ENCODE measurements at regions not wholly inside any gene's neighbourhood (a gene's known extent, or its start where the extent isn't known, plus 50 kb on each side); places are given as distances from the start of the nearest gene placed in this dataset.

GRCh38 chr12:89960011-89960507, 251.4 kb upstream of the ATP2B1 start:
- TF ChIP-seq EP300 (IDR thresholded peaks at IDR 0.05), result no peak
- no peak for TF ChIP-seq CTCF (IDR thresholded peaks at IDR 0.05)
- TF ChIP-seq POLR2A (IDR thresholded peaks at IDR 0.05), result no peak

Measured in sigmoid colon (tissue), 4 donors.